ENCODE measurements at regions not wholly inside any gene's neighbourhood (a gene's known extent, or its start where the extent isn't known, plus 50 kb on each side); places are given as distances from the start of the nearest gene placed in this dataset.

DNA sequence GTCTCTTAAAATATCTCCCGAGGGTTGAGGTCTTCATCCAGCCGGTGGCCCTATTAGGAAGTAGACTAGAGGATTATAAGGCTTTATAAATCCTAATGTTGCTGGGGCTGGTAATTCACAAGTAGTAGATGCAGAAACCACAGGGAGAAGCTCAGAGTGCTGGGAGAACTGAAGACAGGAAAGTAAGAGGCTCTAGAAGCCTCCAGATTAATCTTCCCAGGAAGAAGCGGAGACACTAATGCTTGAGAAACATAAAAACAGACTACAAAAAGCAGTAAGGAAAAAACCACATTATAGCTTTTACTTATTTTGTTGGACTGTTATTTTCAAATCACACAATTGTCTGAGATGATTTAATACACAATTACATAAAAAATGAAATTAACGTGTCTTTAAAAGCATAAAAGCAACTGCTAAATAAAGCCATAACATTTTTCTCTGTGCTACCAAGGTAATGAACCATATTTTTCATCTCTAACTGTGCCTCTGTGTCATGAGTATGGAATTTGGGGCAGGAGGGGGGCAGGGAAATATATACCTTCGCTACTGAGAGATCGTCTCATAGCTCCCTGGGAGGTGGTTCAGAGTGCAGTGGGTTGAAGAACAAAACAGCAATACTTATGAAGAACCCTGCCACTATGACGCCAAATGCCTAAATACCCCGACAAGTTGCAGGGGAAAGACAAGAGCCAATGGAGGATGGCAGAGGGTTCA lies 806.2 kb upstream of the WWC1 start:
- Histone ChIP-seq H3K27ac (ENCODE audit: low read length in 2 of 2) (no peak overlapping the region), H3K4me2 (replicated peaks; ENCODE audit: low read depth, low read length, poor library complexity, severe bottlenecking) (no peak overlapping the region), H3K36me3 (replicated peaks in 1 of 2; ENCODE audit: control extremely low read depth in 1 of 2, control insufficient read depth in 1 of 2, extremely low read depth in 1 of 2, insufficient read depth in 2 of 2, low read length in 1 of 2) (no peaks in the 10 kb centered on the region), H3K79me2 (ENCODE audit: control insufficient read depth, insufficient read depth, low read length) (no peaks in the 10 kb centered on the region), H3K9me3 (ENCODE audit: control extremely low read depth in 1 of 3, control insufficient read depth in 2 of 3, insufficient read depth in 1 of 3, low read length in 2 of 3) (no peaks in the 10 kb centered on the region), H3K4me3 (ENCODE audit: control extremely low read depth in 1 of 5, extremely low read depth in 1 of 5, insufficient read depth in 1 of 5, low read depth in 2 of 5, low read length in 4 of 5) (no peak overlapping the region), H3K4me1 (ENCODE audit: control insufficient read depth in 2 of 2, insufficient read depth in 2 of 2, low read length in 2 of 2) (no peaks in the 10 kb centered on the region), H4K20me1 (ENCODE audit: control insufficient read depth, insufficient read depth, low read length, poor library complexity, severe bottlenecking) (no peaks in the 10 kb centered on the region), H3K9ac (ENCODE audit: low read length) (no peak overlapping the region), H3K27me3 (replicated peaks in 1 of 4; ENCODE audit: control extremely low read depth in 1 of 4, control insufficient read depth in 3 of 4, insufficient read depth in 4 of 4, low read length in 3 of 4) (no peaks in the 10 kb centered on the region), H2AFZ (ENCODE audit: insufficient read depth, low read depth, low read length, poor library complexity, severe bottlenecking) (no peak overlapping the region)
- Mint-ChIP-seq H3K4me3 (no peak overlapping the region), H3K27me3 (no peaks in the 10 kb centered on the region), H3K27ac (no peak overlapping the region), H3K4me1 (no peaks in the 10 kb centered on the region), H3K9me3 (ENCODE audit: insufficient read depth) (peaks cover 2% of the 10 kb centered on the region)
- intact Hi-C loops (cut with micrococcal nuclease), result no loop called here
- ChIA-PET POLR2A (no interaction called here), CTCF (no interaction called here)
- TF ChIP-seq, protein P1, sequence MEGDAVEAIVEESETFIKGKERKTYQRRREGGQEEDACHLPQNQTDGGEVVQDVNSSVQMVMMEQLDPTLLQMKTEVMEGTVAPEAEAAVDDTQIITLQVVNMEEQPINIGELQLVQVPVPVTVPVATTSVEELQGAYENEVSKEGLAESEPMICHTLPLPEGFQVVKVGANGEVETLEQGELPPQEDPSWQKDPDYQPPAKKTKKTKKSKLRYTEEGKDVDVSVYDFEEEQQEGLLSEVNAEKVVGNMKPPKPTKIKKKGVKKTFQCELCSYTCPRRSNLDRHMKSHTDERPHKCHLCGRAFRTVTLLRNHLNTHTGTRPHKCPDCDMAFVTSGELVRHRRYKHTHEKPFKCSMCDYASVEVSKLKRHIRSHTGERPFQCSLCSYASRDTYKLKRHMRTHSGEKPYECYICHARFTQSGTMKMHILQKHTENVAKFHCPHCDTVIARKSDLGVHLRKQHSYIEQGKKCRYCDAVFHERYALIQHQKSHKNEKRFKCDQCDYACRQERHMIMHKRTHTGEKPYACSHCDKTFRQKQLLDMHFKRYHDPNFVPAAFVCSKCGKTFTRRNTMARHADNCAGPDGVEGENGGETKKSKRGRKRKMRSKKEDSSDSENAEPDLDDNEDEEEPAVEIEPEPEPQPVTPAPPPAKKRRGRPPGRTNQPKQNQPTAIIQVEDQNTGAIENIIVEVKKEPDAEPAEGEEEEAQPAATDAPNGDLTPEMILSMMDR (IDR thresholded peaks at IDR 0.05), result no peak
- TF ChIP-seq EZH2 (IDR thresholded peaks at IDR 0.05; ENCODE audit: borderline replicate concordance, insufficient read depth, low read depth, low read length, poor library complexity, severe bottlenecking), result no peak
- DNase-seq, result no peak
- ATAC-seq (ENCODE audit: low read depth), result no peak
- 100% methylated on average over 6 of the region's 8 CpGs for WGBS (ENCODE audit: insufficient coverage)

DNA sequence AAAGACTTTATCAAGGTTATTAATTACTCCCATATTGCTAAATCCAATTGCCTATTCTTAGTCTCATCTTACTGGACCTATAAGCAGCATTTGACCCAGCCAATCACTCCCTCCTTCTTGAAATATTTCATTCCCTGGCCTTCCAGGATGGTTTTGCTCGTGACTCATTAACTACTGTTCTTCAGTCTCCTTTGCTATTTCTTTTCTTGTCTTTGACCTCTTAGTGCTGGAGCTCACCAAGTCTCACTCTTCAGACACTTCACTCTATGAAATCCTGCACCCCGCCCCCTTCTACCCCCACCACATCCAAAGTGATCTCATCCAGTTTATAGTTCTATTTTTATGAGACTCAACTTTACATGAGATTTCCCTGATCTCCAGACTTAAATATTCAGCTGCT lies 803.1 kb upstream of the WWC1 start:
- Mint-ChIP-seq H3K4me3 (no peak overlapping the region), H3K9me3 (ENCODE audit: insufficient read depth) (peaks cover 2% of the 10 kb centered on the region), H3K27me3 (no peaks in the 10 kb centered on the region), H3K4me1 (no peaks in the 10 kb centered on the region), H3K27ac (no peak overlapping the region)
- Histone ChIP-seq H3K9me3 (ENCODE audit: control extremely low read depth in 1 of 3, control insufficient read depth in 2 of 3, insufficient read depth in 1 of 3, low read length in 2 of 3) (no peaks in the 10 kb centered on the region), H3K4me1 (ENCODE audit: control insufficient read depth in 2 of 2, insufficient read depth in 2 of 2, low read length in 2 of 2) (no peaks in the 10 kb centered on the region), H3K4me3 (ENCODE audit: control extremely low read depth in 1 of 5, extremely low read depth in 1 of 5, insufficient read depth in 1 of 5, low read depth in 2 of 5, low read length in 4 of 5) (no peak overlapping the region), H4K20me1 (ENCODE audit: control insufficient read depth, insufficient read depth, low read length, poor library complexity, severe bottlenecking) (no peaks in the 10 kb centered on the region), H3K27me3 (replicated peaks in 1 of 4; ENCODE audit: control extremely low read depth in 1 of 4, control insufficient read depth in 3 of 4, insufficient read depth in 4 of 4, low read length in 3 of 4) (no peaks in the 10 kb centered on the region), H2AFZ (ENCODE audit: insufficient read depth, low read depth, low read length, poor library complexity, severe bottlenecking) (no peak overlapping the region), H3K4me2 (replicated peaks; ENCODE audit: low read depth, low read length, poor library complexity, severe bottlenecking) (no peak overlapping the region), H3K36me3 (replicated peaks in 1 of 2; ENCODE audit: control extremely low read depth in 1 of 2, control insufficient read depth in 1 of 2, extremely low read depth in 1 of 2, insufficient read depth in 2 of 2, low read length in 1 of 2) (no peaks in the 10 kb centered on the region), H3K27ac (ENCODE audit: low read length in 2 of 2) (no peak overlapping the region), H3K79me2 (ENCODE audit: control insufficient read depth, insufficient read depth, low read length) (no peaks in the 10 kb centered on the region), H3K9ac (ENCODE audit: low read length) (no peak overlapping the region)
- CTCF ChIA-PET, result no interaction called here
- DNase-seq (no peak), ATAC-seq (ENCODE audit: low read depth) (no peak)
- TF ChIP-seq, protein P1 (IDR thresholded peaks at IDR 0.05), result no peak
- 55% methylated on average over 2 of the region's 2 CpGs for WGBS (ENCODE audit: insufficient coverage)
- intact Hi-C loops (cut with micrococcal nuclease), result no loop called here
- POLR2A ChIA-PET, result no interaction called here
